Left lung (tissue), 4 donors: ENCODE measurements at regions not wholly inside any gene's neighbourhood (a gene's known extent, or its start where the extent isn't known, plus 50 kb on each side); places are given as distances from the start of the nearest gene placed in this dataset.

Experiments
- ATAC-seq: fragments of 200-7000 bp; cut with Tn5 transposase; one replicate; pipeline ENCODE4 v1.9.1; 2020; ENCODE audit warnings: moderate library complexity
- DNase-seq, 4 donors: peaks; one replicate each; pipeline ENCODE4 v3.0.0-alpha.2; 2013 to 2020
- H3K27ac ChIP-seq, 2 donors: fragments of 200-600 bp; sonication (generic) in 1 of 2; one replicate each; pipeline versions ENCODE4 v1.5.0 to v1.8.0; 2020 to 2021
- H3K27me3 ChIP-seq, 2 donors: fragments of 200-600 bp; sonication (generic) in 1 of 2; one replicate each; pipeline versions ENCODE4 v1.5.0 to v1.8.0; 2020 to 2021
- H3K36me3 ChIP-seq, 2 donors: fragments of 200-600 bp; sonication (generic) in 1 of 2; one replicate each; pipeline versions ENCODE4 v1.5.0 to v1.8.0; 2020 to 2021
- H3K4me1 ChIP-seq, 2 donors: fragments of 200-600 bp; one replicate each; pipeline ENCODE4 v1.8.0; 2021
- H3K4me3 ChIP-seq, 2 donors: fragments of 200-600 bp; sonication (generic) in 1 of 2; one replicate each; pipeline versions ENCODE4 v1.5.0 to v1.8.0; 2020 to 2021; ENCODE audit warnings: mild to moderate bottlenecking in 1 of 2
- H3K9me3 ChIP-seq, 2 donors: fragments of 200-600 bp; sonication (generic) in 1 of 2; one replicate each; pipeline versions ENCODE4 v1.5.0 to v1.8.0; 2020 to 2021
- CTCF ChIP-seq, 2 donors: fragments of 200-600 bp; sonication (generic) in 1 of 2; IDR thresholded peaks; one replicate each; pipeline versions ENCODE4 v1.5.0 to v1.8.0; 2021; ENCODE audit warnings: antibody characterized with exemption in 2 of 2
- intact Hi-C, 2 donors: fragments of 100-400 bp; cut with DNase I; formaldehyde crosslinking; loops; one replicate each; pipeline versions ENCODE4 v1.11.2 to v1.14.2; 2022
- donor health status: DM: no; HTN: yes; CAD: no.
- donor health status: DM: no; HTN: no; CAD: no.

- intact Hi-C loops = no loop called here
- H3K4me3 ChIP-seq = no peak overlapping the region
- no peak overlapping the region for H3K27ac ChIP-seq
- DNase-seq (no peak), ATAC-seq (no peak)
- H3K9me3 ChIP-seq = no peaks in the 10 kb centered on the region
- no peak for TF ChIP-seq CTCF (IDR thresholded peaks at IDR 0.05)
- no peaks in the 10 kb centered on the region for H3K4me1 ChIP-seq
- H3K36me3 ChIP-seq = no peaks in the 10 kb centered on the region
- peaks cover 0 to 16% of the 10 kb centered on the region in 2 donors for H3K27me3 ChIP-seq
Observed at GRCh38 chr15:101544613-101544945, 55.1 kb upstream of the PCSK6 start.

- no peak for ATAC-seq
- Histone ChIP-seq H3K27ac (no peak overlapping the region), H3K4me1 (no peaks in the 10 kb centered on the region), H3K4me3 (no peak overlapping the region), H3K27me3 (peaks cover 0 to 16% of the 10 kb centered on the region in 2 donors), H3K36me3 (no peaks in the 10 kb centered on the region), H3K9me3 (no peaks in the 10 kb centered on the region)
- no peak for TF ChIP-seq CTCF (IDR thresholded peaks at IDR 0.05)
- no peak for DNase-seq
- intact Hi-C loops = no loop called here
Observed at GRCh38 chr15:101543926-101544612, 54.6 kb upstream of the PCSK6 start.

- H3K4me3 ChIP-seq = no peak overlapping the region
- no peaks in the 10 kb centered on the region for H3K4me1 ChIP-seq
- no peaks in the 10 kb centered on the region for H3K36me3 ChIP-seq
- peaks cover 0 to 16% of the 10 kb centered on the region in 2 donors for H3K27me3 ChIP-seq
- ATAC-seq (no peak), DNase-seq (no peak)
- H3K9me3 ChIP-seq = no peaks in the 10 kb centered on the region
- intact Hi-C loops = no loop called here
- no peak overlapping the region for H3K27ac ChIP-seq
- TF ChIP-seq CTCF (IDR thresholded peaks at IDR 0.05) = no peak
Observed at GRCh38 chr15:101543431-101543830, 53.9 kb upstream of the PCSK6 start.

- intact Hi-C loops = no loop called here
- Histone ChIP-seq H3K27me3 (peaks cover 0 to 16% of the 10 kb centered on the region in 2 donors), H3K36me3 (no peaks in the 10 kb centered on the region), H3K4me1 (no peaks in the 10 kb centered on the region), H3K27ac (no peak overlapping the region), H3K4me3 (no peak overlapping the region), H3K9me3 (no peaks in the 10 kb centered on the region)
- TF ChIP-seq CTCF (IDR thresholded peaks at IDR 0.05) = no peak
- ATAC-seq (no peak), DNase-seq (no peak)
Observed at GRCh38 chr15:101543026-101543390, 53.5 kb upstream of the PCSK6 start.

- Histone ChIP-seq H3K27ac (no peak overlapping the region), H3K4me3 (no peak overlapping the region), H3K4me1 (no peaks in the 10 kb centered on the region), H3K36me3 (no peaks in the 10 kb centered on the region), H3K27me3 (peaks cover 0 to 16% of the 10 kb centered on the region in 2 donors), H3K9me3 (no peaks in the 10 kb centered on the region)
- intact Hi-C loops = no loop called here
- no peak for DNase-seq
- no peak for TF ChIP-seq CTCF (IDR thresholded peaks at IDR 0.05)
- ATAC-seq = peak; percentile 19
Observed at GRCh38 chr15:101542306-101543025, 53.0 kb upstream of the PCSK6 start.
